ENCODE measurements at regions not wholly inside any gene's neighbourhood (a gene's known extent, or its start where the extent isn't known, plus 50 kb on each side); places are given as distances from the start of the nearest gene placed in this dataset.

DNA sequence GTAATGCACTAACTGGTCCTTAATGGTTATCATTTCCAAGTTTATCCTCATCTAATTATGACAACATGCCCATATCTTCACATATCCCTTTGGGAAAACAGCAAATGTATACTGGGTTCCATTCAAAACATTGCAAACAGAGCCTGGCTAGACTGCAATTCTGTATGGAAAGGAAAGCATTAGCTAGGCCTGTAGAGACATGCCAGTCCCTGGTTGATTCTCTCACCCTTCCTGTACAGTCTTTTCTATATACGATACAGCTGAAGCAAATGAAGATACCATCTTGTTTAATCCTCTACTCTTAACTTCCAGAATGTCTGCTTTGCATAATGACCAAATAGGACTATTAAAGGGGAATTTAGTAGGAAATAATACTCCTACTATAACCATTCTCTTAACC, 294.4 kb upstream of the MC4R start:
- DNase-seq, result no peak

DNA sequence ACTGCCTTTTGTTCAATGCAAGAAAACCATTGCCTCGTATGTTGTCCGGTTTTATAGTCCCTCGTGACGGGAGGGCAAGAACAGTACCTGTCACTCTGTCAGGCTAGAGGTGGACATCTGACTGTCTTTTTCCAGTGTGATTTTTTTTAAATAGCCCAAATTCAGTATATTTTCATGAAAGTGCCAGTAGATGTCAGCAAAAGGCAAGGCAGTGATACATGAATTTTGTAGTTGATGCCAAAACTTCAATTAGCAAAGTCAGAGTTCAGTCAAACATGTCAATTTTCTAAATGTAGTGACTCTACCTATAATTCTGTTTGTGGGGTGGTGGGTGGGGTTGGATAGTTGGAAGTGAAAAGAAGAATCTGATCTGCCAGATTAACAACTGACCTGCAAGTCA, 296.0 kb upstream of the MC4R start:
- no peak for DNase-seq

GRCh38 chr18:60669938-60670337, 297.4 kb upstream of the MC4R start:
- no peak for DNase-seq

DNA sequence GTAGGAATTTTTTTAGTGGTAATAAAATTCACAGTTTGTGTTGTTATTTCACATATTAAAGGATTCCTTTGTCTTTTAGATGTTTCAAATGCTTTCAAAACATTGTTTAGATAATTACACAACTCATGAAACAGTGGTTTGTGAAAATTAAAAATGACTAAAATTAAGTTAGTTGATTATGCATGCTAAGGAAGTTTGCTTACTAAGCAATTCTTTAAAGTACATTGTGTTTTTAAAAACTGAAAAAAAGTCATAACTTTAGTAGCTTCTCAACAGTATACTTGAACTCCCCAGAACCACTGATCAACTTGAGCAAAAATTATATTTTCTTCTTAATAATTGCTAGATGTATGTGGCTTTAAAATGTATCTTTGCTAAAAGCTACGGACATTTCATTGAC, 298.4 kb upstream of the MC4R start:
- no peak for DNase-seq

GRCh38 chr18:60675126-60675525, 302.6 kb upstream of the MC4R start:
- DNase-seq, result no peak

DNA sequence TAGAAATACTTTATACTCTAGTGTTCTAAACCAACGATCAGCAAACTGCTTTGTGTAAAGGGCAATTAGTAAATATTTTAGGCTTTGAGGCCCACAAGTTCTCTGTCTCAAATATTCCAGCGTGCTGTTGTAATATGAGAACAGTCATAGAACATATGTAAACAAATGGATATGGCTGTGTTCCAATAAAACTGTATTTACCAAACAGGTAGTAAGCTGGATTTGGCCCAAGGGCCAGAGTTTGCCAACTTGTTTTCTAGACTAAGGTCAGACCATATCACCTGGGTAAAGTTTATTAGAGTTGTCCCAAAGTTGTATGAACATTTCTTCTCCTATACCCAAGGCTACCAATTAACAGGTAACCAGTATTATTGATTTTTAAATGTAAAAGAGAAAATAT, 303.2 kb upstream of the MC4R start:
- no peak for DNase-seq

- DNase-seq, result peak; percentile 84
Observed at GRCh38 chr18:60676815-60677214, 304.2 kb upstream of the MC4R start.

- DNase-seq, result peak; percentile 65
Observed at GRCh38 chr18:60684843-60685513, 312.4 kb upstream of the MC4R start.

- no peak for DNase-seq
Observed at GRCh38 chr18:60686142-60686541, 313.6 kb upstream of the MC4R start.

- DNase-seq, result no peak
Observed at GRCh38 chr18:60691061-60691460, 318.5 kb upstream of the MC4R start.

- no peak for DNase-seq
Observed at GRCh38 chr18:60693426-60693825, 320.9 kb upstream of the MC4R start.

DNA sequence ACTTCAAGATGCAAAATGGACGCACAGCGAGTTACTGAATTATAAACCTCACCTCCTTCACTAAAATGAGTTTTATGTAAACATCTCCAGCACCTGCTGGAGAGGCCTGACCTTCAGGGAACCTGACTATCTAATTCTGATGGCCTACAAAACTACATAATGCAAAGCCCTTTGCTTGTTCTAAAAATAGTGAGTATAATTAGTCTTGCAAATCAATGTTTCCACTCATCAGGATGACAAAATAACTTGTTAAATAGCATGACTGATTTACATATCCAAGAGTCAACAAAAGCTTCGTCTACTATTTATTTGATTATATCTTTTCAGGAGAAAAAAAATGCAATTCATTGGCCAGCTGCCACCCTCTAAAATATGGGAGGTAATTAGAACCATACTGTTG, 326.3 kb upstream of the MC4R start:
- no peak for DNase-seq

DNA sequence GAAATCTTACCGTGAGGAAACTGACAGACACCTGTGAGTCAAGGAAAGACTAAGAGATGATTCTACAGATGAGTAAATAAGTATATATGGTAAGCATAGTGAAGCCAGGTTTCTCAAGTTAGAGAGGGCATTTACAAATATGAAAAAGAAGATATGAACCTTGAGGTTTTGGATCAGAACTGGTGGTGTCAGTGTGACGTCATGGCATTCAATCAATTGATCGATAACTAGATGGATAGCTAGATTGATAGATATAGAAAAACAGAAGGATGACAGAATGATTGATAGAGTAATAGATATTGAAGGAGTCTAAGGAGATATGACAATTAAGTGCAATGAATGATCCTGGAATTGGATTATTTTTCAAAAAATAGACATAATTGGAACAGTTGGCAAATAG, 350.2 kb upstream of the MC4R start:
- DNase-seq, result no peak

- no peak for DNase-seq
Observed at GRCh38 chr18:60732143-60732542, 359.6 kb upstream of the MC4R start.

DNA sequence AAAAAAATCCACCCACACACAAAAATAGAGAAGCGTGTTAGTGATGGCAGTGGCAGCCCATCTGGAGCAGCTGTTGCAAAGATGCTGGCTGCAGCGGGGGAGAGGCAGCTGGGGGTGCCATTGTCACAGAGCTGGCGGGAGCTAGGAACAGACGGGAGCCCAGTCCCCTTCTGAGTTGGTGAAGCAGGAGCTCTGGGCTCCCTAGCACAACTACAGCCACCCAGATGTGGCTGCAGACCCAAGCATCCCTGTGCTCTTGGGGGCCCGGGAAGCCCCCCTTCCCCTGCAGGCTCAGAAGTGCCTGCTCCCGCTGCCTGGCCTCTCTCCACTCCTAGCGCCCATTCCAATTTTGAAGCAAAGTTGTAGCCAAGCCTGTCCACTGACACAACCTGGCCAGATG, 366.6 kb upstream of the MC4R start:
- no peak for DNase-seq

DNA sequence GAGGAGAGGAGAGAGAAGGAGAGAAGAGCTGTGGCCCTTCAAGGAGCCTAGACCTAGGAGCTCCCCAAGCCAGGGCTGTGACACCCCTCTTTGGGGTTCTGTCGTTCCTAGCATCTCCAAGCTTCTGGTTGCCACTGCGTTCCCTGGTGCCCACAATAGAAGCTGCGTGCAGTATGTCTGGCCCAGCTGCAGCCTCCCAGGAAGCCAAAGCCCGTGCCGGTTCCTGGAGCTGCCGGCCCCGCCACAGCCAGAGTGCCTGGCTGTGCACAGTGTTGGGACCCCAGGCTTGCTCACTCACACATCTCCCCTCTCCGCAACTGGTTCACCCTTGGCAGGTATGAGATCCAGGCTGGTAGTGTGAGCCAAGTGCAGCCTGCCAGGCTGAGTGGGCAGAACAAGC, 367.7 kb upstream of the MC4R start:
- DNase-seq, result no peak

- DNase-seq, result no peak
Observed at GRCh38 chr18:60746491-60746890, 373.9 kb upstream of the MC4R start.

GRCh38 chr18:60746919-60747318, 374.3 kb upstream of the MC4R start:
- no peak for DNase-seq

DNA sequence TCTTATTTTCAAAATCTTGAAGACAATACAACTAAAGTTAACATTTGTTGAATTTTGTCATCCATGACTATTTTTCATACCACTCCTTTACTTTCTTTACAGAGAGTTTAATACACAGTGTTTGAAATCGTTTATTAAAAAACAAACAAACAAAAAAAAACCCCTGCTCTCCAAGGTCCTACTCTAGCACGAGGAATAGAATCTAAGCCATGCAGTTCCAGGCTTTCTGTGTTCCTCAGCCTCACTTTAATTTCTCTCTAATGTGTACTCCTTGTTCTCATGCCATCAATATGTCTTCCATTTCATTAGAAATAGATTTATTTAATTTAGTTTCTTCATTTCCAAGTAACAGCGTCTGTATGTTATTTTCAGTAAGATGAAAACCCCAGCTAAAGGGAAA, 381.2 kb upstream of the MC4R start:
- DNase-seq, result no peak

GRCh38 chr18:60754413-60755009, 381.9 kb upstream of the MC4R start:
- no peak for DNase-seq

GRCh38 chr18:60755134-60755533, 382.6 kb upstream of the MC4R start:
- no peak for DNase-seq

DNA sequence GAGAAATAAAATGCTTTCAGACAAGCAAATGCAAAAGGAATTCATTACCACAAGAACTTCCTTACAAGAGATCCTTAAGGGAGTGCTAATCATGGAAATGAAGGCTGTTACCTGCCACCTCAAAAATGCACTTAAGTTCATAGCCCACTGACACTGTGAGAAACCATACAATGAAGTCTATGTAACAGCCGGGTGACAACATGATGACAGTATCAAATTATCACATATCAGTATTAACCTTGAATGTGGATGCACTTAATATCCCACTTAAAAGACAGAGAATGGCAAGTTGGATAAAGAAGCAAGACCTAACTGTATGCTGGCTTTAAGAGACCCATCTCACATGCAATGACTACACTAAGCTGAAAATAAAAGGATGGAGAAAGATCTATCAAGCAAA, 403.4 kb upstream of the MC4R start:
- no peak for DNase-seq

- DNase-seq, result no peak
Observed at GRCh38 chr18:60784161-60784560, 411.6 kb upstream of the MC4R start.

- DNase-seq, result peak; percentile 52
Observed at GRCh38 chr18:60794802-60795201, 422.2 kb upstream of the MC4R start.

DNA sequence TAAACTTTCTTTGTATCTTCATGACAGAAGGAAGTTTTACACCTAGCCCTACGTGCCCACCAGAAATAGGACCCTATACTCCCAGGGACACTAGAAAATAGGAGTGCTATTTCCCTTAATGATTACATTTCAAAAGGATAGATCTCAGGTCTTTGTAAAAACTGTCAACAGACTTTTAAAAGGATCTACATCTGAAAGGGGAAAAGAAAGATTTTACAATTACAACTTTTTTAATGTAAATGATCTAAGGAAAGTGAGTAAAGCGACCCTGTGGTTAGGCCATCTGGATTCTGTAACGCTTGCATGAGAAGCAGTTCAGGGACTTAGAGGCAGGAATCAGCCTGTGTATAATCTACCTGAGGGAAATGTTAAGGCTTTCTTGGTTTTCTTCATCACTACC, 431.8 kb upstream of the MC4R start:
- DNase-seq, result no peak
